Smooth muscle cell (in vitro differentiated cells): ENCODE measurements at regions not wholly inside any gene's neighbourhood (a gene's known extent, or its start where the extent isn't known, plus 50 kb on each side); places are given as distances from the start of the nearest gene placed in this dataset.

ENCODE experiments used
- DNase-seq: peaks from one replicate; lab custom pipeline; 2025; ENCODE audit not compliant: unreplicated experiment; lab: John Stamatoyannopoulos, UW
- H2AFZ ChIP-seq: fragments of 200-600 bp; sonication (generic); 2 replicates; pipeline ENCODE4 v1.6.0; 2016; ENCODE audit warnings: antibody characterized with exemption, low read depth, mild to moderate bottlenecking
- H3F3A ChIP-seq: fragments of 200-600 bp; sonication (generic); 2 replicates; pipeline ENCODE4 v1.6.0; 2017; ENCODE audit warnings: antibody characterized with exemption, low read depth
- H3K27ac ChIP-seq: fragments of 200-600 bp; sonication (generic); 2 replicates; pipeline ENCODE4 v1.5.1; 2016; ENCODE audit warnings: low read depth, mild to moderate bottlenecking
- H3K27me3 ChIP-seq: fragments of 200-600 bp; sonication (generic); 2 replicates; pipeline ENCODE4 v1.6.1; 2016; ENCODE audit warnings: low read depth, mild to moderate bottlenecking
- H3K36me3 ChIP-seq: fragments of 200-600 bp; sonication (generic); 2 replicates; pipeline ENCODE4 v1.5.1; 2016; ENCODE audit warnings: low read depth
- H3K4me1 ChIP-seq: fragments of 200-600 bp; sonication (generic); 2 replicates; pipeline ENCODE4 v1.5.1; 2016; ENCODE audit warnings: low read depth
- H3K4me2 ChIP-seq: fragments of 200-600 bp; sonication (generic); 2 replicates; pipeline ENCODE4 v1.6.0; 2016; ENCODE audit warnings: mild to moderate bottlenecking
- H3K4me3 ChIP-seq: fragments of 200-600 bp; sonication (generic); 2 replicates; pipeline ENCODE4 v1.5.1; 2016; ENCODE audit warnings: mild to moderate bottlenecking
- H3K79me2 ChIP-seq: fragments of 200-600 bp; sonication (generic); 2 replicates; pipeline ENCODE4 v1.6.0; 2016; ENCODE audit warnings: low read depth, mild to moderate bottlenecking
- H3K9ac ChIP-seq: fragments of 200-600 bp; sonication (generic); 2 replicates; pipeline ENCODE4 v1.6.0; 2016; ENCODE audit warnings: low read depth
- H3K9me3 ChIP-seq: fragments of 200-600 bp; sonication (generic); replicated peaks from 2 replicates; pipeline ENCODE4 v1.5.1; 2016; ENCODE audit warnings: low read depth
- H4K20me1 ChIP-seq: fragments of 200-600 bp; sonication (generic); 2 replicates; pipeline ENCODE4 v1.6.0; 2016; ENCODE audit warnings: low read depth
- WGBS: methylation state at CpG from one replicate; pipeline ENCODE4 v1.1.7; 2016; ENCODE audit warnings: low lambda C conversion rate; 5-methylcytosine and 5-hydroxymethylcytosine counted together
- TF ChIP-seq, protein P1 (sequence below): fragments of 200-600 bp; sonication (generic); IDR thresholded peaks from 2 replicates; pipeline ENCODE4 v1.5.1; 2017; ENCODE audit warnings: borderline replicate concordance, mild to moderate bottlenecking, antibody characterized with exemption; ENCODE audit not compliant: insufficient read depth, poor library complexity, severe bottlenecking

DNA sequence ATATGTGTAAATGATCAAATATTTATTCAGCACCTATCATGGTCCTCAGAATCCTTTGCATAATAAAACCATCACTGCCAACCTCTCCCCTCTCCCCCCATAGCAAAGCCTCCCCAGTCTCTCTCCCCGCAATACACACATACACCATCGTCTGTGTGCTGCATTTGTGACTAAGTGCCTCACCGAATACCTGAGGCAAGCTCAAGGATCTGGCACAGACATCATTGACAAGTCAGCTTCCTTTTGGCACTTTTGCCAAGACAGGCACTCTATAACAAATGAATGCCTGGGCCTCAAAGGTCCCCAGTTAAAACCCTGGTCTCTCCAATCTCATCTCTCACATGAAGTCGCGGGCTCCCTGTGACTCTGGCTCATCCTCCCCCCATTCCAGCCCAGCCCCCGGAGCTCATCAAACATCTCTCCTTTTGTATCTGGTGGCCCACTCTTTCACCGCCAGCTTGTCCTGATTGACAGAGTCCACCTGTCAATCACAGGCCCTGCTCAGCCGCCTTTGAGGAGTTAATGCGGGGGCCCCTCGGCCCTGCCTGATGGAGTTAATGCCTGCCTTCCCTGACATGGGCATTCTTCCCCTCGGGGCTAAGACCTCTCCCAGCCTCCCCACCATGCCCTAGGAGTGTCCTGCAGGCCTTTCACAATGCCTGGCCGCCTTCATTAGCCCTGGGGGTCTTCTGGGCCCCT, 135.8 kb upstream of the ATP6AP2 start:
- Histone ChIP-seq H2AFZ (no peak overlapping the region), H3K9ac (no peak overlapping the region), H3K4me2 (no peak overlapping the region), H3K27ac (no peak overlapping the region), H3K79me2 (no peaks in the 10 kb centered on the region), H3K9me3 (no peaks in the 10 kb centered on the region), H3F3A (no peaks in the 10 kb centered on the region), H4K20me1 (no peaks in the 10 kb centered on the region), H3K36me3 (no peaks in the 10 kb centered on the region), H3K4me3 (no peak overlapping the region), H3K4me1 (peaks cover 20% of the 10 kb centered on the region), H3K27me3 (no peaks in the 10 kb centered on the region)
- DNase-seq, result no peak
- WGBS, result 77% methylated on average over 12 of the region's 12 CpGs
- TF ChIP-seq, protein P1, sequence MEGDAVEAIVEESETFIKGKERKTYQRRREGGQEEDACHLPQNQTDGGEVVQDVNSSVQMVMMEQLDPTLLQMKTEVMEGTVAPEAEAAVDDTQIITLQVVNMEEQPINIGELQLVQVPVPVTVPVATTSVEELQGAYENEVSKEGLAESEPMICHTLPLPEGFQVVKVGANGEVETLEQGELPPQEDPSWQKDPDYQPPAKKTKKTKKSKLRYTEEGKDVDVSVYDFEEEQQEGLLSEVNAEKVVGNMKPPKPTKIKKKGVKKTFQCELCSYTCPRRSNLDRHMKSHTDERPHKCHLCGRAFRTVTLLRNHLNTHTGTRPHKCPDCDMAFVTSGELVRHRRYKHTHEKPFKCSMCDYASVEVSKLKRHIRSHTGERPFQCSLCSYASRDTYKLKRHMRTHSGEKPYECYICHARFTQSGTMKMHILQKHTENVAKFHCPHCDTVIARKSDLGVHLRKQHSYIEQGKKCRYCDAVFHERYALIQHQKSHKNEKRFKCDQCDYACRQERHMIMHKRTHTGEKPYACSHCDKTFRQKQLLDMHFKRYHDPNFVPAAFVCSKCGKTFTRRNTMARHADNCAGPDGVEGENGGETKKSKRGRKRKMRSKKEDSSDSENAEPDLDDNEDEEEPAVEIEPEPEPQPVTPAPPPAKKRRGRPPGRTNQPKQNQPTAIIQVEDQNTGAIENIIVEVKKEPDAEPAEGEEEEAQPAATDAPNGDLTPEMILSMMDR, result no peak

DNA sequence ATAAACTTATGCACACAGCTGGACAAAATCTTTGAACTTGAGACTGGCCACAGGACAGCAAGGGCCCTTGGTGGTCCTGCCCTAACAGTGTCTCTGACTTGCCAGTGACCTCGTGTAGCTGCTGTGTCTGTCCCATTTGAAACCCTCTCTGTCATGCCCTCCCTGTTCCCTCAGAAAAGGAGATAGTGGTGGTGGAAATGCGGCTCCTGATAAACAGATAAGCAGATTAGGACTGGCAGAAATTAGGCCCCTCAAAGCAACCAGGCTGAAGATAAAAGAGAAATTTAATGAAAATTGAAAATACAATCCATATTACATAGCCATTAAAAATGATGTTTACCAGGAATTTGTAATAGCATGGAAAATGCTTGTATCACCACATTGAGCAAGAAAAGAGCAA, 136.6 kb upstream of the ATP6AP2 start:
- WGBS, result 42% methylated on average over 2 of the region's 2 CpGs
- H3K9me3 ChIP-seq, result no peaks in the 10 kb centered on the region

DNA sequence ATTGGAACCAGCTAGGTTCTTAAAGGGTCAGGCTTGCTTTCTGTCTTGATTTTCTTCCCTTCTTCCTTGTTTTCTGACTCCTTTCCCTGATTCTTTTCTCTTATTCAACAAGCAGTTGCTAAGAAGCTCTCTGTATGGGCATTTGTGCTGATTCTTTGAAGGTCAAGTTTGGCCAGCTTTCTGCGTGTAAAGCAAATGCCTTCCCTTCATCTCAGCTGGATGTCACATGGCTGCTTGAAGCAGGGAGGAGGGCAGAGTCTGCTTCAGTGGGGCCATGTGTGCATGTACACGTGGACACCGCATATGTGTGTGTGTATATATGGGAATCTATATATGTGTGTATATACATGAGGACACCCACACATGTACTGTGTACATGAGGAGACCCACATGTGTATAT, 139.9 kb upstream of the ATP6AP2 start:
- Histone ChIP-seq H3K36me3 (no peaks in the 10 kb centered on the region), H3K27ac (no peak overlapping the region), H3K27me3 (no peaks in the 10 kb centered on the region), H3K4me2 (no peak overlapping the region), H3K9me3 (no peaks in the 10 kb centered on the region), H3K4me3 (no peak overlapping the region), H3K4me1 (peaks cover 20% of the 10 kb centered on the region), H3K79me2 (no peaks in the 10 kb centered on the region), H4K20me1 (no peaks in the 10 kb centered on the region), H3K9ac (no peak overlapping the region), H2AFZ (no peak overlapping the region), H3F3A (no peaks in the 10 kb centered on the region)
- DNase-seq, result no peak
- WGBS, result 69% methylated on average over 3 of the region's 3 CpGs
- TF ChIP-seq, protein P1, result no peak

More for the DNA sequence above, 136.6 kb upstream of the ATP6AP2 start:
- Histone ChIP-seq H3K9ac (no peak overlapping the region), H3K27me3 (no peaks in the 10 kb centered on the region), H3K36me3 (no peaks in the 10 kb centered on the region), H3F3A (no peaks in the 10 kb centered on the region), H3K4me1 (peaks cover 20% of the 10 kb centered on the region), H4K20me1 (no peaks in the 10 kb centered on the region), H2AFZ (no peak overlapping the region), H3K4me2 (no peak overlapping the region), H3K79me2 (no peaks in the 10 kb centered on the region), H3K4me3 (no peak overlapping the region), H3K27ac (no peak overlapping the region)
- no peak for DNase-seq
- TF ChIP-seq, protein P1, result no peak
